ENCODE measurements at regions not wholly inside any gene's neighbourhood (a gene's known extent, or its start where the extent isn't known, plus 50 kb on each side); places are given as distances from the start of the nearest gene placed in this dataset.

DNA sequence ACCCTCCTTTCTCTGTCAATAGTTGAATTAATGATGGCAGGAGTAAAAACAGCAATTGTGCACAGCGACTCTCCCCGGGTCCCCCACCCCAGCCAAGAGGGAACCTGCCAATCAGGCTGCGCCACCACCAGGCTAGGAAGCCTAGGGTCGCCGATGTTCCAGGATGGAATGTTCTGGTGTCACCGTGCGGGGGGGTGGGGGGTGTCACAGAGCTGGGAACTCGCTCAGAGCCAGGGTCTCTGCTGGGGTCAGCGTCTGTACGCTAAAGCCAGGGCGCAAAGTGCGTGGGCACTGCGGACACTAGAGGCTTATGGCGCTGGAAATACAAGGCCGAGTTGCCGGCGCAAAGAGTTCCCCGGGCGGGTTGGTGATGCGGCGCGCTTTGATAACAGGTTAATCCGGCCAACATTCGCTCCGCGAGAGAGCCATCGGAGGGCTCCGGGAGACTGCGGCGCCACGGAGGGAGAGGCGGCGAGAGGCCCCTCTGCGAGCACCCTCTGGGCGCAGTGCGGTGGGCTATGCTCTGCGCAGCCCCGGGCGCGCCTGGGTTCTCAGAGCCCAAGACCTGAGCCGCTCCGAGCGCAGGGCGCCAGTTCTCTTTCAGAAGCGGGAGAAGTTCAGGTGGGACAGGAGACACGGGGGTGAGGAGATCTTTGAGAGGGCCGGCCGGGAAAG is 192.3 kb downstream of the EMX2 start (continued):
- TF ChIP-seq GTF2F1 (IDR thresholded peaks at IDR 0.05; ENCODE audit: borderline replicate concordance, low read depth, low read length) (no peak), TCF12 (IDR thresholded peaks at IDR 0.05; ENCODE audit: low read depth, low read length) (no peak), RXRA (IDR thresholded peaks at IDR 0.05; ENCODE audit: insufficient read depth, low read depth, low read length) (no peak), EZH2 (IDR thresholded peaks at IDR 0.05; ENCODE audit: low read depth, low read length, severe bottlenecking) (peak; percentile 76), RAD21 (IDR thresholded peaks at IDR 0.05 in 1 of 2, conservative IDR thresholded peaks at IDR 0.05 in 1 of 2; ENCODE audit: low read depth in 2 of 2, low read length in 2 of 2) (no peak), TAF7 (optimal IDR thresholded peaks at IDR 0.05; ENCODE audit: borderline replicate concordance, low read depth, low read length) (no peak), CTBP2 (IDR thresholded peaks at IDR 0.05; ENCODE audit: borderline replicate concordance, insufficient read depth, insufficient read length, low read length) (no peak), SUZ12 (IDR thresholded peaks at IDR 0.05; ENCODE audit: low read length) (peak; percentile 75), CBX5 (IDR thresholded peaks at IDR 0.05; ENCODE audit: low read depth, low read length) (no peak)
- TF ChIP-seq, protein P1, sequence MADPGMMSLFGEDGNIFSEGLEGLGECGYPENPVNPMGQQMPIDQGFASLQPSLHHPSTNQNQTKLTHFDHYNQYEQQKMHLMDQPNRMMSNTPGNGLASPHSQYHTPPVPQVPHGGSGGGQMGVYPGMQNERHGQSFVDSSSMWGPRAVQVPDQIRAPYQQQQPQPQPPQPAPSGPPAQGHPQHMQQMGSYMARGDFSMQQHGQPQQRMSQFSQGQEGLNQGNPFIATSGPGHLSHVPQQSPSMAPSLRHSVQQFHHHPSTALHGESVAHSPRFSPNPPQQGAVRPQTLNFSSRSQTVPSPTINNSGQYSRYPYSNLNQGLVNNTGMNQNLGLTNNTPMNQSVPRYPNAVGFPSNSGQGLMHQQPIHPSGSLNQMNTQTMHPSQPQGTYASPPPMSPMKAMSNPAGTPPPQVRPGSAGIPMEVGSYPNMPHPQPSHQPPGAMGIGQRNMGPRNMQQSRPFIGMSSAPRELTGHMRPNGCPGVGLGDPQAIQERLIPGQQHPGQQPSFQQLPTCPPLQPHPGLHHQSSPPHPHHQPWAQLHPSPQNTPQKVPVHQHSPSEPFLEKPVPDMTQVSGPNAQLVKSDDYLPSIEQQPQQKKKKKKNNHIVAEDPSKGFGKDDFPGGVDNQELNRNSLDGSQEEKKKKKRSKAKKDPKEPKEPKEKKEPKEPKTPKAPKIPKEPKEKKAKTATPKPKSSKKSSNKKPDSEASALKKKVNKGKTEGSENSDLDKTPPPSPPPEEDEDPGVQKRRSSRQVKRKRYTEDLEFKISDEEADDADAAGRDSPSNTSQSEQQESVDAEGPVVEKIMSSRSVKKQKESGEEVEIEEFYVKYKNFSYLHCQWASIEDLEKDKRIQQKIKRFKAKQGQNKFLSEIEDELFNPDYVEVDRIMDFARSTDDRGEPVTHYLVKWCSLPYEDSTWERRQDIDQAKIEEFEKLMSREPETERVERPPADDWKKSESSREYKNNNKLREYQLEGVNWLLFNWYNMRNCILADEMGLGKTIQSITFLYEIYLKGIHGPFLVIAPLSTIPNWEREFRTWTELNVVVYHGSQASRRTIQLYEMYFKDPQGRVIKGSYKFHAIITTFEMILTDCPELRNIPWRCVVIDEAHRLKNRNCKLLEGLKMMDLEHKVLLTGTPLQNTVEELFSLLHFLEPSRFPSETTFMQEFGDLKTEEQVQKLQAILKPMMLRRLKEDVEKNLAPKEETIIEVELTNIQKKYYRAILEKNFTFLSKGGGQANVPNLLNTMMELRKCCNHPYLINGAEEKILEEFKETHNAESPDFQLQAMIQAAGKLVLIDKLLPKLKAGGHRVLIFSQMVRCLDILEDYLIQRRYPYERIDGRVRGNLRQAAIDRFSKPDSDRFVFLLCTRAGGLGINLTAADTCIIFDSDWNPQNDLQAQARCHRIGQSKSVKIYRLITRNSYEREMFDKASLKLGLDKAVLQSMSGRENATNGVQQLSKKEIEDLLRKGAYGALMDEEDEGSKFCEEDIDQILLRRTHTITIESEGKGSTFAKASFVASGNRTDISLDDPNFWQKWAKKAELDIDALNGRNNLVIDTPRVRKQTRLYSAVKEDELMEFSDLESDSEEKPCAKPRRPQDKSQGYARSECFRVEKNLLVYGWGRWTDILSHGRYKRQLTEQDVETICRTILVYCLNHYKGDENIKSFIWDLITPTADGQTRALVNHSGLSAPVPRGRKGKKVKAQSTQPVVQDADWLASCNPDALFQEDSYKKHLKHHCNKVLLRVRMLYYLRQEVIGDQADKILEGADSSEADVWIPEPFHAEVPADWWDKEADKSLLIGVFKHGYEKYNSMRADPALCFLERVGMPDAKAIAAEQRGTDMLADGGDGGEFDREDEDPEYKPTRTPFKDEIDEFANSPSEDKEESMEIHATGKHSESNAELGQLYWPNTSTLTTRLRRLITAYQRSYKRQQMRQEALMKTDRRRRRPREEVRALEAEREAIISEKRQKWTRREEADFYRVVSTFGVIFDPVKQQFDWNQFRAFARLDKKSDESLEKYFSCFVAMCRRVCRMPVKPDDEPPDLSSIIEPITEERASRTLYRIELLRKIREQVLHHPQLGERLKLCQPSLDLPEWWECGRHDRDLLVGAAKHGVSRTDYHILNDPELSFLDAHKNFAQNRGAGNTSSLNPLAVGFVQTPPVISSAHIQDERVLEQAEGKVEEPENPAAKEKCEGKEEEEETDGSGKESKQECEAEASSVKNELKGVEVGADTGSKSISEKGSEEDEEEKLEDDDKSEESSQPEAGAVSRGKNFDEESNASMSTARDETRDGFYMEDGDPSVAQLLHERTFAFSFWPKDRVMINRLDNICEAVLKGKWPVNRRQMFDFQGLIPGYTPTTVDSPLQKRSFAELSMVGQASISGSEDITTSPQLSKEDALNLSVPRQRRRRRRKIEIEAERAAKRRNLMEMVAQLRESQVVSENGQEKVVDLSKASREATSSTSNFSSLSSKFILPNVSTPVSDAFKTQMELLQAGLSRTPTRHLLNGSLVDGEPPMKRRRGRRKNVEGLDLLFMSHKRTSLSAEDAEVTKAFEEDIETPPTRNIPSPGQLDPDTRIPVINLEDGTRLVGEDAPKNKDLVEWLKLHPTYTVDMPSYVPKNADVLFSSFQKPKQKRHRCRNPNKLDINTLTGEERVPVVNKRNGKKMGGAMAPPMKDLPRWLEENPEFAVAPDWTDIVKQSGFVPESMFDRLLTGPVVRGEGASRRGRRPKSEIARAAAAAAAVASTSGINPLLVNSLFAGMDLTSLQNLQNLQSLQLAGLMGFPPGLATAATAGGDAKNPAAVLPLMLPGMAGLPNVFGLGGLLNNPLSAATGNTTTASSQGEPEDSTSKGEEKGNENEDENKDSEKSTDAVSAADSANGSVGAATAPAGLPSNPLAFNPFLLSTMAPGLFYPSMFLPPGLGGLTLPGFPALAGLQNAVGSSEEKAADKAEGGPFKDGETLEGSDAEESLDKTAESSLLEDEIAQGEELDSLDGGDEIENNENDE (IDR thresholded peaks at IDR 0.05; ENCODE audit: insufficient replicate concordance, low read length): no peak

All from H1 (cell line).